Endothelial cell of umbilical vein (primary cell): ENCODE measurements at regions not wholly inside any gene's neighbourhood (a gene's known extent, or its start where the extent isn't known, plus 50 kb on each side); places are given as distances from the start of the nearest gene placed in this dataset.

Experiments used
- BruUV-seq: library from RNA; stranded (reverse); fragments of 400-500 nt; replicated peaks from 2 replicates; lab custom pipeline; 2021; lab: Mats Ljungman, UMichigan
- CTCF ChIA-PET: fragments of 300-600, 350-600 bp; sonication (Branson Sonifier 250); formaldehyde crosslinking; loops from one replicate; lab custom pipeline; 2021; ENCODE audit warnings: antibody characterized with exemption, inconsistent platforms; lab: Charles Lee
- POLR2A ChIA-PET: fragments of 300-600, 350-600 bp; sonication (Branson Sonifier 250); formaldehyde crosslinking; loops from one replicate; lab custom pipeline; 2021; ENCODE audit warnings: antibody characterized with exemption, inconsistent platforms; lab: Charles Lee
- DNase-seq: peaks from one replicate; pipeline ENCODE4 v3.0.0-alpha.2; 2011; ENCODE audit warnings: low read depth, low spot score
- FAIRE-seq: peaks from 2 replicates; lab custom pipeline; 2011; peaks lifted over from hg19 to GRCh38; lab: Jason Lieb, UNC
- H2AFZ ChIP-seq: 2 replicates; pipeline ENCODE4 v1.6.0; 2012; ENCODE audit warnings: low read depth, low read length, control low read depth, inconsistent platforms
- H3K27ac ChIP-seq: 2 replicates; pipeline ENCODE4 v1.5.1; 2011; ENCODE audit warnings: low read depth, mild to moderate bottlenecking, control low read depth, low read length, moderate library complexity; ENCODE audit not compliant: insufficient read depth
- H3K27me3 ChIP-seq, 2 experiments: 2 replicates each; pipeline versions ENCODE4 v1.6.0 to v1.6.1; 2011; ENCODE audit warnings: low read length in 2 of 2, mixed read lengths in 1 of 2; ENCODE audit not compliant: control insufficient read depth in 2 of 2, insufficient read depth in 2 of 2
- H3K36me3 ChIP-seq, 2 experiments: 2 replicates in 1 of 2; 3 replicates in 1 of 2; pipeline ENCODE4 v1.5.1; 2011; ENCODE audit warnings: low read length in 2 of 2, mild to moderate bottlenecking in 1 of 2, moderate library complexity in 1 of 2; ENCODE audit not compliant: control insufficient read depth in 2 of 2, insufficient read depth in 2 of 2; ENCODE audit errors: extremely low read depth in 1 of 2
- H3K4me1 ChIP-seq: 3 replicates; pipeline ENCODE4 v1.5.1; 2011; ENCODE audit warnings: mild to moderate bottlenecking, low read length; ENCODE audit not compliant: control insufficient read depth, insufficient read depth; ENCODE audit errors: extremely low read depth
- H3K4me2 ChIP-seq: 2 replicates; pipeline ENCODE4 v1.6.1; 2011; ENCODE audit warnings: low read length, control low read depth, mixed read lengths; ENCODE audit not compliant: insufficient read depth
- H3K4me3 ChIP-seq, 3 experiments: fragments of 200-600 bp in 1 of 3; sonication (generic), shearing (Covaris generic) in 1 of 3; replicated peaks in 1 of 3; 2 replicates each; pipeline ENCODE4 v1.5.1; 2011 to 2016; ENCODE audit warnings: control low read depth in 3 of 3, low read length in 3 of 3, mild to moderate bottlenecking in 2 of 3, inconsistent platforms in 1 of 3, low read depth in 1 of 3, moderate library complexity in 1 of 3; ENCODE audit not compliant: insufficient read depth in 1 of 3
- H3K79me2 ChIP-seq: 2 replicates; pipeline ENCODE4 v1.6.0; 2012; ENCODE audit warnings: low read length, inconsistent platforms; ENCODE audit not compliant: control insufficient read depth, insufficient read depth
- H3K9ac ChIP-seq: replicated peaks from 2 replicates; pipeline ENCODE3; 2011; ENCODE audit warnings: low read length, control low read depth; ENCODE audit not compliant: insufficient read depth; ENCODE audit errors: extremely low read depth
- H3K9me1 ChIP-seq: replicated peaks from 3 replicates; pipeline ENCODE4 v1.6.0; 2011; ENCODE audit warnings: mild to moderate bottlenecking, low read length; ENCODE audit not compliant: control insufficient read depth, insufficient read depth; ENCODE audit errors: extremely low read depth
- H3K9me3 ChIP-seq: replicated peaks from 2 replicates; pipeline ENCODE4 v1.5.1; 2012; ENCODE audit warnings: low read length, inconsistent platforms; ENCODE audit not compliant: control insufficient read depth, insufficient read depth
- H4K20me1 ChIP-seq: replicated peaks from 2 replicates; pipeline ENCODE3; 2011; ENCODE audit warnings: mild to moderate bottlenecking, low read length; ENCODE audit not compliant: control insufficient read depth, insufficient read depth; ENCODE audit errors: extremely low read depth
- EZH2 ChIP-seq: IDR thresholded peaks from 2 replicates; pipeline ENCODE4 v1.6.1; 2012; ENCODE audit warnings: borderline replicate concordance, low read depth, mild to moderate bottlenecking, moderate library complexity, low read length, inconsistent platforms; ENCODE audit not compliant: severe bottlenecking
- FOS ChIP-seq: IDR thresholded peaks from 2 replicates; pipeline ENCODE4 v1.6.1; 2011; ENCODE audit warnings: mild to moderate bottlenecking, low read length, moderate library complexity, borderline replicate concordance; ENCODE audit not compliant: insufficient read depth
- GATA2 ChIP-seq: IDR thresholded peaks from 2 replicates; pipeline ENCODE4 v1.7.0; 2011; ENCODE audit warnings: low read depth, mild to moderate bottlenecking, moderate library complexity, mixed read lengths, low read length; ENCODE audit not compliant: insufficient read length, insufficient read depth
- JUN ChIP-seq: IDR thresholded peaks from 2 replicates; pipeline ENCODE4 v1.6.1; 2011; ENCODE audit warnings: borderline replicate concordance, low read depth; ENCODE audit not compliant: insufficient read length, insufficient read depth
- MYC ChIP-seq: IDR thresholded peaks from one replicate; pipeline ENCODE4 v1.6.1; 2011; ENCODE audit warnings: mild to moderate bottlenecking, low read depth, low read length
- POLR2A ChIP-seq: IDR thresholded peaks from 2 replicates; pipeline ENCODE4 v1.6.1; 2012; ENCODE audit warnings: low read depth, mild to moderate bottlenecking, control low read depth, low read length
- POLR2AphosphoS5 ChIP-seq: IDR thresholded peaks from 2 replicates; pipeline ENCODE4 v1.6.1; 2012; ENCODE audit warnings: low read depth, mild to moderate bottlenecking, control low read depth, low read length, moderate library complexity; ENCODE audit not compliant: insufficient read depth
- dilution Hi-C: fragments of 300-500 bp; cut with MboI; formaldehyde crosslinking; loops from one replicate; pipeline ENCODE4 v1.15.0; 2019; ENCODE audit warnings: low sequenced_read_pairs; ENCODE audit not compliant: extremely low pct_ligation_motif_present
- intact Hi-C: fragments of 100-400 bp; cut with micrococcal nuclease; formaldehyde crosslinking; loops from one replicate; pipeline ENCODE4 v1.10.0; 2022
- TF ChIP-seq, protein P1 (sequence below), 2 donors: IDR thresholded peaks; 1 replicate in 1 of 2; 2 replicates in 1 of 2; pipeline ENCODE4 v1.5.1; 2011; ENCODE audit warnings: low read length in 2 of 2, mild to moderate bottlenecking in 2 of 2, moderate library complexity in 2 of 2, control low read depth in 1 of 2, inconsistent platforms in 1 of 2, low read depth in 1 of 2; ENCODE audit not compliant: insufficient read depth in 1 of 2; ENCODE audit errors: extremely low read depth in 1 of 2
- TF ChIP-seq, protein P2 (sequence below): IDR thresholded peaks from 2 replicates; pipeline ENCODE4 v1.6.1; 2011; ENCODE audit not compliant: insufficient read depth, insufficient read length

GRCh38 chr2:6644261-6644660, 221.4 kb downstream of the CMPK2 start:
- DNase-seq (no peak), FAIRE-seq (no peak)
- intact Hi-C loops, result no loop called here
- Histone ChIP-seq H3K27ac (no peak overlapping the region), H3K9ac (no peak overlapping the region), H3K27me3 (no peaks in the 10 kb centered on the region), H3K36me3 (no peaks in the 10 kb centered on the region), H3K4me1 (no peaks in the 10 kb centered on the region), H2AFZ (no peak overlapping the region), H3K4me3 (no peak overlapping the region), H3K9me3 (peaks cover 2% of the 10 kb centered on the region), H3K9me1 (no peaks in the 10 kb centered on the region), H3K79me2 (no peaks in the 10 kb centered on the region), H4K20me1 (no peaks in the 10 kb centered on the region), H3K4me2 (no peak overlapping the region)
- TF ChIP-seq FOS, result no peak
- no peak for TF ChIP-seq MYC
- no peak for TF ChIP-seq GATA2
- no peak for TF ChIP-seq POLR2AphosphoS5
- TF ChIP-seq JUN, result no peak
- no peak for TF ChIP-seq EZH2
- TF ChIP-seq, protein P1, sequence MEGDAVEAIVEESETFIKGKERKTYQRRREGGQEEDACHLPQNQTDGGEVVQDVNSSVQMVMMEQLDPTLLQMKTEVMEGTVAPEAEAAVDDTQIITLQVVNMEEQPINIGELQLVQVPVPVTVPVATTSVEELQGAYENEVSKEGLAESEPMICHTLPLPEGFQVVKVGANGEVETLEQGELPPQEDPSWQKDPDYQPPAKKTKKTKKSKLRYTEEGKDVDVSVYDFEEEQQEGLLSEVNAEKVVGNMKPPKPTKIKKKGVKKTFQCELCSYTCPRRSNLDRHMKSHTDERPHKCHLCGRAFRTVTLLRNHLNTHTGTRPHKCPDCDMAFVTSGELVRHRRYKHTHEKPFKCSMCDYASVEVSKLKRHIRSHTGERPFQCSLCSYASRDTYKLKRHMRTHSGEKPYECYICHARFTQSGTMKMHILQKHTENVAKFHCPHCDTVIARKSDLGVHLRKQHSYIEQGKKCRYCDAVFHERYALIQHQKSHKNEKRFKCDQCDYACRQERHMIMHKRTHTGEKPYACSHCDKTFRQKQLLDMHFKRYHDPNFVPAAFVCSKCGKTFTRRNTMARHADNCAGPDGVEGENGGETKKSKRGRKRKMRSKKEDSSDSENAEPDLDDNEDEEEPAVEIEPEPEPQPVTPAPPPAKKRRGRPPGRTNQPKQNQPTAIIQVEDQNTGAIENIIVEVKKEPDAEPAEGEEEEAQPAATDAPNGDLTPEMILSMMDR (IDR thresholded peaks at IDR 0.05; ENCODE audit: extremely low read depth in 1 of 2, insufficient read depth in 1 of 2, low read depth in 1 of 2, low read length in 2 of 2), result no peak
- TF ChIP-seq, protein P2, sequence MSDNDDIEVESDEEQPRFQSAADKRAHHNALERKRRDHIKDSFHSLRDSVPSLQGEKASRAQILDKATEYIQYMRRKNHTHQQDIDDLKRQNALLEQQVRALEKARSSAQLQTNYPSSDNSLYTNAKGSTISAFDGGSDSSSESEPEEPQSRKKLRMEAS, result no peak
- no peak for TF ChIP-seq POLR2A
- POLR2A ChIA-PET, result no interaction called here
- BruUV-seq, result no TSS peak
- dilution Hi-C loops, result no loop called here
- CTCF ChIA-PET, result no interaction called here
